Upper lobe of right lung (tissue), 1 donor: ENCODE measurements at regions not wholly inside any gene's neighbourhood (a gene's known extent, or its start where the extent isn't known, plus 50 kb on each side); places are given as distances from the start of the nearest gene placed in this dataset.

ENCODE experiments used
- ATAC-seq: fragments of 200-7000 bp; cut with Tn5 transposase; one replicate; pipeline ENCODE4 v1.9.1; 2020; ENCODE audit warnings: mild to moderate bottlenecking, moderate library complexity
- DNase-seq: peaks from one replicate; pipeline ENCODE4 v3.0.0-alpha.2; 2020
- H3K27ac ChIP-seq: fragments of 200-600 bp; one replicate; pipeline ENCODE4 v1.8.0; 2022
- H3K27me3 ChIP-seq: fragments of 200-600 bp; one replicate; pipeline ENCODE4 v1.8.0; 2022; ENCODE audit warnings: mild to moderate bottlenecking
- H3K36me3 ChIP-seq: fragments of 200-600 bp; one replicate; pipeline ENCODE4 v1.8.0; 2022
- H3K4me1 ChIP-seq: fragments of 200-600 bp; one replicate; pipeline ENCODE4 v1.8.0; 2022
- H3K4me3 ChIP-seq: fragments of 200-600 bp; one replicate; pipeline ENCODE4 v1.8.0; 2022; ENCODE audit warnings: mild to moderate bottlenecking
- H3K9me3 ChIP-seq: fragments of 200-600 bp; one replicate; pipeline ENCODE4 v1.8.0; 2022
- intact Hi-C: fragments of 100-400 bp; cut with DNase I; formaldehyde crosslinking; loops from one replicate; pipeline ENCODE4 v1.11.0; 2022
- TF ChIP-seq, protein P1 (sequence below): fragments of 200-600 bp; IDR thresholded peaks from one replicate; pipeline ENCODE4 v1.8.0; 2022; ENCODE audit warnings: antibody characterized with exemption
- donor health status: DM: no; HTN: yes; CAD: no; lungs with severe emphysema.

DNA sequence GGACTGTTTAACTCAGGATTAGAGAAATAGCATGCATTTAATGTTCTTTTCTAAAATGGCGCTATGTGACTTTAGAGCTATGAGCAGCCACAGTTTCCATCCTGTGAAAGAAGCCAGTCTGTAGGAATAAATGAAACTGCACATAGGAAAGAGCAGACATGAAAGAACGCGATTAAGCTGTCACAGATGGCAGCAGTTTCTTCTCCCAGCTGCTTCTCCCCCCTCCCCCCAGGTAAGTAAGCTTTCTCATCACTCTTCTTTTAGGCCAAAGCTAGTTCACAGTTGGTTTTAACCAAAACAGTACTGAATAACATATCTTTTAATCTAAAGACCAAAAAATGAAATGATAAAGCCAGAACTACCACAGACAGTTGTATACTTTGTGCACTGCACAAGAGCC is 266.4 kb downstream of the KCNA4 start:
- TF ChIP-seq, protein P1, sequence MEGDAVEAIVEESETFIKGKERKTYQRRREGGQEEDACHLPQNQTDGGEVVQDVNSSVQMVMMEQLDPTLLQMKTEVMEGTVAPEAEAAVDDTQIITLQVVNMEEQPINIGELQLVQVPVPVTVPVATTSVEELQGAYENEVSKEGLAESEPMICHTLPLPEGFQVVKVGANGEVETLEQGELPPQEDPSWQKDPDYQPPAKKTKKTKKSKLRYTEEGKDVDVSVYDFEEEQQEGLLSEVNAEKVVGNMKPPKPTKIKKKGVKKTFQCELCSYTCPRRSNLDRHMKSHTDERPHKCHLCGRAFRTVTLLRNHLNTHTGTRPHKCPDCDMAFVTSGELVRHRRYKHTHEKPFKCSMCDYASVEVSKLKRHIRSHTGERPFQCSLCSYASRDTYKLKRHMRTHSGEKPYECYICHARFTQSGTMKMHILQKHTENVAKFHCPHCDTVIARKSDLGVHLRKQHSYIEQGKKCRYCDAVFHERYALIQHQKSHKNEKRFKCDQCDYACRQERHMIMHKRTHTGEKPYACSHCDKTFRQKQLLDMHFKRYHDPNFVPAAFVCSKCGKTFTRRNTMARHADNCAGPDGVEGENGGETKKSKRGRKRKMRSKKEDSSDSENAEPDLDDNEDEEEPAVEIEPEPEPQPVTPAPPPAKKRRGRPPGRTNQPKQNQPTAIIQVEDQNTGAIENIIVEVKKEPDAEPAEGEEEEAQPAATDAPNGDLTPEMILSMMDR: no peak
- no peaks in the 10 kb centered on the region for H3K27me3 ChIP-seq
- H3K4me1 ChIP-seq: no peaks in the 10 kb centered on the region
- no peak overlapping the region for H3K27ac ChIP-seq
- no peak overlapping the region for H3K4me3 ChIP-seq
- no peaks in the 10 kb centered on the region for H3K9me3 ChIP-seq
- intact Hi-C loops: no loop called here
- no peak for ATAC-seq
- DNase-seq: no peak
- no peaks in the 10 kb centered on the region for H3K36me3 ChIP-seq

DNA sequence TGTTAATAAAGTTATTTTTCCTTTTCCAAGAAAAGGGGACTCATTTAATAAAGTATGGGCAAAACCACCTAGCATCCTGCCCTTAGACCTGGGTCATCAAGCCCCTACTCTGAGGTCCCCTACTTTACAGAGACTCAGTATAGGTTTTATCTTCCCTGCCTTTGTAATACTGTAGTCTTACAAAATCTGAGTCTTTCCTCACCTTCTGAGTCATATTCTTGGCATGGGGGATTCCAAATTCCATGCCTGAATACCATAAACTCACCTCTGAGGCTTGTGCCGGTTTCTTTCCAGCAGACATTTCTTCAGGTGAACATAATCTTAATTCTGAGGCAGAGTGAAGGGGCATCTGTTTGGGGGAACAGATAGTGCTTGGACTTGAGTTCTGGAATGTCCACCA is 282.5 kb downstream of the KCNA4 start:
- no peak for ATAC-seq
- no peaks in the 10 kb centered on the region for H3K9me3 ChIP-seq
- no peaks in the 10 kb centered on the region for H3K4me1 ChIP-seq
- H3K4me3 ChIP-seq: no peak overlapping the region
- no peaks in the 10 kb centered on the region for H3K27me3 ChIP-seq
- TF ChIP-seq, protein P1: no peak
- no peak overlapping the region for H3K27ac ChIP-seq
- no peak for DNase-seq
- H3K36me3 ChIP-seq: no peaks in the 10 kb centered on the region
- intact Hi-C loops: no loop called here

DNA sequence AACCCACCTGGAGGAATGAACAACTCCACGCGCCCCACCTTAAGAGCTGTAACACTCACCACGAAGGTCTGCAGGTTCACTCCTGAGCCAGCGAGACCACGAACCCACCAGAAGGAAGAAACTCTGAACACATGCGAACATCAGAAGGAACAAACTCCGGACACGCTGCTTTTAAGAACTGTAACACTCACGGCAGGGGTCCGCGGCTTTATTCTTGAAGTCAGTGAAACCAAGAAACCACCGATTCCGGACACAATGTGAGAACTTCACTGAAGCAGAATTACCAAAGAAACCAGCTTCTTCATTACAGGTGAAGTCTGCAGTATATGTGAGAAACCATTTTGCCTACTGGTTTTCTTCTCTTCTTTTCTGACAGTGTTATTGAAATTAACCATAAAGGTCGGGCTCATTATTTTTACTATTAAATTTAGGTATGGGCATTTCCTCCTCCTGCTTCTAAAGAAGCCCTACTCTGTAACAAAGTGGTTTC is 303.0 kb downstream of the KCNA4 start:
- intact Hi-C loops: no loop called here
- Histone ChIP-seq H3K36me3 (no peaks in the 10 kb centered on the region), H3K4me1 (no peaks in the 10 kb centered on the region), H3K9me3 (no peaks in the 10 kb centered on the region), H3K27ac (no peak overlapping the region), H3K27me3 (no peaks in the 10 kb centered on the region), H3K4me3 (no peak overlapping the region)
- ATAC-seq (no peak), DNase-seq (no peak)
- TF ChIP-seq, protein P1: no peak

DNA sequence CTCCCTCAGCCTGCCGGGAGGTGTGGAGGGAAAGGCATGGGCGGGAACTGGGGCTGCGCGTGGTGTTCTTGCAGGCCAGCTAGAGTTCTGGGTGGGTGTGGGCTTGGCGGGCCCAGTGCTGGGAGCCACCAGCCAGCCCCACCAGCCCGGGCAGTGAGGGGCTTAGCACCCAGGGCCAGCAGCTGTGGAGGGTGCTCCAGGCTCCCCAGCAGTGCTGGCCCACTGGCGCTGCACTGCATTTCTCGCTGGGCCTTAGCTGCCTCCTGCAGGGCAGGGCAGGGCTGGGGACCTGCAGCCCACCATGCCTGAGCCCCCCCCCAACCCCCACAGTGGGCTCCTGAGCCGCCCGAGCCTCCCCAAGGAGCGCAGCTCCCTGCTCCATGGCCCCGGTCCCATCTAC is 304.2 kb downstream of the KCNA4 start:
- Histone ChIP-seq H3K4me1 (no peaks in the 10 kb centered on the region), H3K4me3 (no peak overlapping the region), H3K27me3 (no peaks in the 10 kb centered on the region), H3K36me3 (no peaks in the 10 kb centered on the region), H3K27ac (no peak overlapping the region), H3K9me3 (no peaks in the 10 kb centered on the region)
- TF ChIP-seq, protein P1: no peak
- no peak for DNase-seq
- ATAC-seq: peak; percentile 31
- intact Hi-C loops: no loop called here

GRCh38 chr11:29707924-29708323 is 308.9 kb downstream of the KCNA4 start:
- no peaks in the 10 kb centered on the region for H3K4me1 ChIP-seq
- intact Hi-C loops: no loop called here
- no peaks in the 10 kb centered on the region for H3K9me3 ChIP-seq
- DNase-seq: no peak
- TF ChIP-seq, protein P1: no peak
- ATAC-seq: no peak
- H3K27ac ChIP-seq: no peak overlapping the region
- no peak overlapping the region for H3K4me3 ChIP-seq
- H3K27me3 ChIP-seq: no peaks in the 10 kb centered on the region
- H3K36me3 ChIP-seq: no peaks in the 10 kb centered on the region

DNA sequence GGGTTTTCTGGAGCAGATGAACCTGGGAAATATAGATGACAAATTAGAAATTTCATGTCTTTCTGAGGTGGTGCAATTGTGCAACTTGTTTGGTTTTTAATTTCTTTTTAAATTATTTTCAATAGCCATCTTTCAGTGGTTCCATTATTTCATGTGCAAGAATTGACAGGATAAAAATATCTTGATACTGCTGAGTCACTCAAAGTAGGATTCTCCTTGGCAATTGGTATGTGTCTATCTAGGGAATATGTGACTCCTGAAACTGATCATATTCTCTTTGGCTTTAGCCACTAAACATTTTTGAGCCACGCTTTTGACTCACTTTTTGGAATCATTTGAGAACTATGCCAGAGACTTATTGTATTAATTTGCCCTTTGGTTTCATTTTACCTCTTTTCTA is 331.5 kb downstream of the KCNA4 start:
- Histone ChIP-seq H3K27ac (no peak overlapping the region), H3K4me1 (no peaks in the 10 kb centered on the region), H3K4me3 (no peak overlapping the region), H3K9me3 (no peaks in the 10 kb centered on the region), H3K27me3 (no peaks in the 10 kb centered on the region), H3K36me3 (no peaks in the 10 kb centered on the region)
- no peak for ATAC-seq
- TF ChIP-seq, protein P1: no peak
- no peak for DNase-seq
- intact Hi-C loops: no loop called here
